OCI-LY7 (cell line): ENCODE measurements at regions not wholly inside any gene's neighbourhood (a gene's known extent, or its start where the extent isn't known, plus 50 kb on each side); places are given as distances from the start of the nearest gene placed in this dataset.
"Not testable (repeated sequence)": the region's sequence is repeated elsewhere in the genome, so short reads cannot be mapped to it uniquely, and the experiment has no call there.

Experiments
- BruUV-seq: library from RNA; stranded (reverse); fragments of 400-500 nt; replicated peaks from 2 replicates; lab custom pipeline; 2021; lab: Mats Ljungman, UMichigan
- CTCF ChIA-PET: fragments of 300-600 bp; sonication (Branson Sonifier 250); formaldehyde crosslinking; loops from one replicate; lab custom pipeline; 2022; ENCODE audit warnings: antibody characterized with exemption; ENCODE audit not compliant: unreplicated experiment; lab: Charles Lee
- POLR2A ChIA-PET: fragments of 300-600 bp; sonication (Branson Sonifier 250); formaldehyde crosslinking; loops from one replicate; lab custom pipeline; 2022; ENCODE audit warnings: antibody characterized with exemption; lab: Charles Lee
- DNase-seq: peaks from one replicate; pipeline ENCODE4 v3.0.0-alpha.2; 2015; ENCODE audit warnings: low spot score
- H2AFZ ChIP-seq: fragments of 200-600 bp; sonication (generic), shearing (Covaris generic); 2 replicates; pipeline ENCODE4 v1.6.1; 2014; ENCODE audit warnings: mild to moderate bottlenecking, antibody characterized with exemption, low read length, moderate library complexity
- H3K27ac ChIP-seq: fragments of 200-600 bp; sonication (generic); 2 replicates; pipeline ENCODE4 v1.5.1; 2014; ENCODE audit warnings: mixed run types, low read depth, mild to moderate bottlenecking, moderate library complexity, low read length, inconsistent platforms; ENCODE audit not compliant: poor library complexity, severe bottlenecking
- H3K36me3 ChIP-seq: fragments of 200-600 bp; sonication (generic); 2 replicates; pipeline ENCODE4 v1.6.1; 2014; ENCODE audit warnings: mild to moderate bottlenecking, antibody characterized with exemption, low read length, moderate library complexity, mixed read lengths; ENCODE audit not compliant: insufficient read depth
- H3K4me1 ChIP-seq: fragments of 200-600 bp; sonication (generic); 2 replicates; pipeline ENCODE4 v1.5.1; 2014; ENCODE audit warnings: mild to moderate bottlenecking, low read length; ENCODE audit not compliant: insufficient read depth, poor library complexity, severe bottlenecking
- H3K4me2 ChIP-seq: fragments of 200-600 bp; sonication (generic); 2 replicates; pipeline ENCODE4 v1.6.1; 2014; ENCODE audit warnings: mild to moderate bottlenecking, low read length
- H3K4me3 ChIP-seq: fragments of 200-600 bp; sonication (generic); 2 replicates; pipeline ENCODE4 v1.5.1; 2014; ENCODE audit warnings: mild to moderate bottlenecking, low read depth, low read length; ENCODE audit not compliant: poor library complexity, severe bottlenecking
- H3K79me2 ChIP-seq: fragments of 200-600 bp; sonication (generic); 2 replicates; pipeline ENCODE4 v1.6.1; 2016; ENCODE audit warnings: low read depth, mild to moderate bottlenecking, low read length, moderate library complexity, mixed read lengths; ENCODE audit not compliant: insufficient read depth
- H3K9me2 ChIP-seq: fragments of 200-600 bp; sonication (generic); 2 replicates; pipeline ENCODE4 v1.6.1; 2016; ENCODE audit warnings: mild to moderate bottlenecking, low read length, mixed read lengths; ENCODE audit not compliant: insufficient read depth
- H3K9me3 ChIP-seq: fragments of 200-600 bp; sonication (generic); 2 replicates; pipeline ENCODE4 v1.6.1; 2014; ENCODE audit warnings: mild to moderate bottlenecking, mixed run types, low read length, mixed read lengths
- H4K20me1 ChIP-seq: fragments of 200-600 bp; sonication (generic); 2 replicates; pipeline ENCODE4 v1.6.1; 2014; ENCODE audit warnings: mild to moderate bottlenecking, antibody characterized with exemption, low read length, moderate library complexity, mixed read lengths; ENCODE audit not compliant: insufficient read depth
- CTCF ChIP-seq: fragments of 200-600 bp; sonication (generic); conservative IDR thresholded peaks from 2 replicates; pipeline ENCODE4 v1.5.1; 2014; ENCODE audit warnings: mild to moderate bottlenecking, antibody characterized with exemption, low read length, moderate library complexity, mixed read lengths
- EZH2phosphoT487 ChIP-seq: fragments of 200-600 bp; sonication (generic); IDR thresholded peaks from 2 replicates; pipeline ENCODE4 v1.6.1; 2018; ENCODE audit warnings: low read depth, borderline replicate concordance, mild to moderate bottlenecking, mixed run types, antibody characterized with exemption, low read length, moderate library complexity, mixed read lengths
- intact Hi-C: fragments of 100-400 bp; cut with micrococcal nuclease; formaldehyde crosslinking; loops from one replicate; pipeline ENCODE4 v1.10.0; 2022; ENCODE audit not compliant: unreplicated experiment

DNA sequence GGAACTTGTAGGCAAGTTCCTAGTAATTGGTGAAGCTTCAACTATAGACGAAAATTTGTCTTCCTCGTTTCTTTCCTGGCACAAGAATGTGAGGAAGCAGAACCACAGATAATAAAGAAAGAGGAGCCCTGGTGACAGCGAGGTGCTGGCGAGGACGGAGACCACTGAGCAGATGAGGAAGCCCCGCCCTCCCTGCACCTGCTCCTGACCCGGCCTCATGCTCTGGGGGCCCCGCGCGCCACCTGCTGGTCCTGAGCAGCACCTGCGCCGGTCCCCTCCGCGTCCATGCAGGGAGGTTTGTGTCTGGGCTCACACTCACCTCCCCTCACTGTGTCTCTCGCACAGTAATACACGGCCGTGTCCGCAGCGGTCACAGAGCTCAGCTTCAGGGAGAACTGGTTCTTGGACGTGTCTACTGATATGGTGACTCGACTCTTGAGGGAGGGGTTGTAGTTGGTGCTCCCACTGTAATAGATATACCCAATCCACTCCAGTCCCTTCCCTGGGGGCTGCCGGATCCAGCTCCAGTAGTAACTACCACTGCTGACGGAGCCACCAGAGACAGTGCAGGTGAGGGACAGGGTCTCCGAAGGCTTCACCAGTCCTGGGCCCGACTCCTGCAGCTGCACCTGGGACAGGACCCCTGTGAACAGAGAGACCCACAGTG, 1112.5 kb downstream of the TMEM121 start:
- CTCF ChIA-PET, H3K27ac ChIP-seq, H3K9me3 ChIP-seq, H3K9me2 ChIP-seq, H3K4me1 ChIP-seq, H3K4me3 ChIP-seq, BruUV-seq, H3K79me2 ChIP-seq, H3K36me3 ChIP-seq, intact Hi-C loops, POLR2A ChIA-PET, H2AFZ ChIP-seq, H4K20me1 ChIP-seq: not testable (repeated sequence)
- DNase-seq = peak; percentile 68
- TF ChIP-seq CTCF = peak; percentile 56
- H3K4me2 ChIP-seq = peak overlapping the region; percentile 31; the same call in 1 of the 2 replicates

- no peaks in the 10 kb centered on the region for H3K79me2 ChIP-seq
- H3K9me3 ChIP-seq = no peaks in the 10 kb centered on the region
- intact Hi-C loops = no loop called here
- no peak for DNase-seq
- H3K36me3 ChIP-seq = no peaks in the 10 kb centered on the region
- no peak overlapping the region for H2AFZ ChIP-seq
- CTCF ChIA-PET = no interaction called here
- no peaks in the 10 kb centered on the region for H4K20me1 ChIP-seq
- POLR2A ChIA-PET = no interaction called here
- H3K4me2 ChIP-seq = no peak overlapping the region
- H3K27ac ChIP-seq = no peak overlapping the region
- BruUV-seq = no TSS peak
- no peaks in the 10 kb centered on the region for H3K4me1 ChIP-seq
- H3K9me2 ChIP-seq = no peaks in the 10 kb centered on the region
- no peak overlapping the region for H3K4me3 ChIP-seq
- TF ChIP-seq CTCF = no peak
- no peak for TF ChIP-seq EZH2phosphoT487
These were observed 1115.7 kb downstream of the TMEM121 start for GRCh38 chr14:106642090-106642489.

DNA sequence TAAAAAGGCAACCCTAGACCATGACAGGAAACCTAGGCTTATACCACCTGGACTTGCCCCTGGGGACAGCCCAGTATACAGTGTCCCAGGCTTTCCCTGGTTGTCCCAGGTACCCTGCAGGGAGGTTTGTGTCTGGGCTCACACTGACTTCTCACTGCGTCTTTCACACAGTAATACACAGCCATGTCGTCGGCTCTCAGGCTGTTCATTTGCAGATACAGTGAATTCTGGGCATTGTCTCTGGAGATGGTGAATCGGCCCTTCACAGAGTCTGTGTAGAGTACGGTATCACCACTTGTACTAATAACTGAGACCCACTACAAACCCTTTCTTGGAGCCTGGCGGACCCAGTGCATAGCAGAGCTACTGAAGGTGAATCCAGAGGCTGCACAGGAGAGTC, 1116.6 kb downstream of the TMEM121 start:
- H3K27ac ChIP-seq, DNase-seq, H3K4me1 ChIP-seq, POLR2A ChIA-PET, H4K20me1 ChIP-seq, H3K9me2 ChIP-seq, H3K4me3 ChIP-seq, BruUV-seq, H2AFZ ChIP-seq, H3K4me2 ChIP-seq, intact Hi-C loops, H3K9me3 ChIP-seq, CTCF ChIA-PET, H3K36me3 ChIP-seq, H3K79me2 ChIP-seq: not testable (repeated sequence)

DNA sequence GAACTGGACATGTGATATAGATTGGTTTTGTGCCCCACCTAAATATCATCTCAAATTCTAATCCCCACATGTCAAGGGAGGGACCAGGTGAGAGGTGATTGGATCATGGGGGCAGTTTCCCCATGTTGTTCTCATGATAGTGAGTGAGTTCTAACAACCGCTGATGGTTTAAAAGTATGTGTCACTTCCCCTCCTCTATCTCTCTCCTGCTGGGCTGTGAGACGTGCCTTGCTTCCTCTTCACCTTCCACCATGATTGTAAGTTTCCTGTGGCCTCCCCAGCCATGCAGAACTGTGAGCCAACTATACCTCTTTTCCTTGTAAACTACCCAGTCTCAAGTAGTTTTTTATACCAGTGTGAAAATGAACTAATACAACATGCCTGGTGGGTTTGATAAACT, 1122.5 kb downstream of the TMEM121 start:
- CTCF ChIA-PET = not testable (repeated sequence)

More for the DNA sequence above, 1122.5 kb downstream of the TMEM121 start:
- H3K36me3 ChIP-seq, H3K4me2 ChIP-seq, H4K20me1 ChIP-seq, H3K4me1 ChIP-seq, H3K9me3 ChIP-seq, DNase-seq, BruUV-seq, H3K27ac ChIP-seq, intact Hi-C loops, POLR2A ChIA-PET, H3K9me2 ChIP-seq, H3K79me2 ChIP-seq, H2AFZ ChIP-seq, H3K4me3 ChIP-seq: not testable (repeated sequence)
